Upper lobe of left lung (tissue), 4 donors: ENCODE measurements at regions not wholly inside any gene's neighbourhood (a gene's known extent, or its start where the extent isn't known, plus 50 kb on each side); places are given as distances from the start of the nearest gene placed in this dataset.
"Not testable (repeated sequence)": the region's sequence is repeated elsewhere in the genome, so short reads cannot be mapped to it uniquely, and the experiment has no call there.

Experiments used
- CTCF ChIP-seq, 6 experiments: fragments of 450-650 bp in 4 of 6; fragments of 200-600 bp in 2 of 6; sonication (generic) in 2 of 6; IDR thresholded peaks; one replicate each; pipeline ENCODE4 v1.5.1; 2016 to 2019; ENCODE audit warnings: antibody characterized with exemption in 6 of 6
- EP300 ChIP-seq, 4 donors: sonication (generic); formaldehyde crosslinking; IDR thresholded peaks; one replicate each; pipeline ENCODE4 v1.5.1; 2017; ENCODE audit warnings: antibody characterized with exemption in 4 of 4, control low read depth in 2 of 4
- POLR2A ChIP-seq, 4 donors: fragments of 450-650 bp; IDR thresholded peaks; one replicate each; pipeline ENCODE4 v1.5.1; 2016 to 2017; ENCODE audit warnings: antibody characterized with exemption in 4 of 4, mild to moderate bottlenecking in 2 of 4
- POLR2AphosphoS5 ChIP-seq, 2 donors: sonication (generic); formaldehyde crosslinking; IDR thresholded peaks; one replicate each; pipeline ENCODE4 v1.5.1; 2017; ENCODE audit warnings: antibody characterized with exemption in 2 of 2

DNA sequence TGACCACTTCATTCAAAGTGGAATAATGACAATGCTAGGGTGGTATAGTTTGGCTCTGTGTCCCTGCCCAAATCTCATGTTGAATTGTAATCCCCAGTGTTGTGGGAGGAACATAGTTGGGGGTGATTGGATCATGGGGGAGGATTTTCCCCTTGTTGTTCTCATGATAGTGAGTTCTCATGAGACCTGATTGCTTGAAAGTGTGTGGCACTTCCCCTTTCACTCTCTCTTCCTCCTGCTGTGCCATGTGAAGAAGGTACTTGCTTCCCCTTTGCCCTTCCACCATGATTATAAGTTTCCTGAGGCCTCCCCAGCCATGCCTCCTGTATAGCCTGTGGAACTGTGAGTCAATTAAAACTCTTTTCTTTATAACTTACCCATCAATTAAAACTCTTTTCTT is 348.3 kb upstream of the CD180 start:
- TF ChIP-seq CTCF, POLR2A, POLR2AphosphoS5, EP300 (IDR thresholded peaks at IDR 0.05): not testable (repeated sequence)
